ENCODE measurements at regions not wholly inside any gene's neighbourhood (a gene's known extent, or its start where the extent isn't known, plus 50 kb on each side); places are given as distances from the start of the nearest gene placed in this dataset.

DNA sequence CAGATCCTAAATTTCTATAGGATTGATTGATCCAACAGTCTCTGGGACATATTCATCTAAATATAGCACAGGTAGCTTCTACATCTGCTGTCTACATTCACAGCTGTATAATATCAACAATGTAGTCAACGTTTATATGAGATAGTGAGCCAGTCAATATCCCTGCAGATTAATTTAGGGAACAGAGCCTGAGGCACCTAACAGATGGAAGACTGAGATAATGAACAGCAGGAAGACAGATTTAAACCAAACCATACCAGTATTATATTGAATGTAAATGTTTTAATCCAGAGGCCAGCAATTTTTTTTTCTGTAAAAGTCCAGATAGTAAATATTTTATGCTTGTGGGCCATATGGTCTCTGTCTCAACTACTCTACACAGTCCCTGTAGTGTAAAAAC lies 2072.4 kb downstream of the MRPL39 start:
- Histone ChIP-seq H3K27me3 (ENCODE audit: control insufficient read depth, insufficient read depth, low read length) (no peaks in the 10 kb centered on the region), H3K9me1 (ENCODE audit: insufficient read depth, low read length) (no peaks in the 10 kb centered on the region)
- POLR2A ChIA-PET (ENCODE audit: unreplicated experiment), result no interaction called here

More for the DNA sequence above, 2072.4 kb downstream of the MRPL39 start:
- H2AK9ac ChIP-seq (replicated peaks; ENCODE audit: low read depth, low read length, poor library complexity), result no peak overlapping the region
- no peak overlapping the region for H2AFZ ChIP-seq (replicated peaks; ENCODE audit: low read length, poor library complexity)
- no peak overlapping the region for H3K56ac ChIP-seq (ENCODE audit: extremely low read depth, insufficient read depth, low read length)
- no peak overlapping the region for H3K27ac ChIP-seq (ENCODE audit: insufficient read depth, low read length)
- H2AK5ac ChIP-seq (ENCODE audit: low read depth, low read length), result no peak overlapping the region
- H4K20me1 ChIP-seq (ENCODE audit: insufficient read depth, low read length), result no peaks in the 10 kb centered on the region
- H3K79me1 ChIP-seq (ENCODE audit: low read depth in 1 of 2, low read length in 2 of 2), result no peaks in the 10 kb centered on the region
- H2BK15ac ChIP-seq (ENCODE audit: low read depth, low read length), result no peak overlapping the region
- H3K14ac ChIP-seq (replicated peaks; ENCODE audit: low read depth, low read length), result no peak overlapping the region
- no peak overlapping the region for H3K9ac ChIP-seq (ENCODE audit: low read depth, low read length)
- no peak overlapping the region for H3K4ac ChIP-seq (ENCODE audit: low read depth, low read length)
- dilution Hi-C loops (cut with HindIII; ENCODE audit: low sequenced_read_pairs, unreplicated experiment), result no loop called here
- DNase-seq (no peak), ATAC-seq (ENCODE audit: low read depth) (no peak)
- H3K36me3 ChIP-seq (ENCODE audit: control insufficient read depth, insufficient read depth, low read length), result no peaks in the 10 kb centered on the region
- peaks cover 2% of the 10 kb centered on the region; the same call in 1 of the 2 replicates for H3K9me3 ChIP-seq (ENCODE audit: control insufficient read depth, insufficient read depth, low read length)
- no peak overlapping the region for H4K8ac ChIP-seq (ENCODE audit: low read depth in 2 of 2, low read length in 2 of 2)
- no peak overlapping the region for H2BK5ac ChIP-seq (ENCODE audit: low read depth, low read length, poor library complexity, severe bottlenecking)
- intact Hi-C loops (cut with micrococcal nuclease), result no loop called here
- H3K4me1 ChIP-seq (ENCODE audit: control insufficient read depth, insufficient read depth, low read length), result no peaks in the 10 kb centered on the region
- H3K4me3 ChIP-seq (ENCODE audit: insufficient read depth, low read depth, low read length), result no peak overlapping the region
- BruUV-seq (replicated peaks), result no TSS peak
- H3K18ac ChIP-seq (ENCODE audit: low read depth, low read length), result no peak overlapping the region
- H2BK120ac ChIP-seq (ENCODE audit: low read depth, low read length), result no peak overlapping the region
- no peak overlapping the region for H4K5ac ChIP-seq (ENCODE audit: low read depth, low read length)
- H4K91ac ChIP-seq (ENCODE audit: insufficient read depth, low read depth, low read length), result no peak overlapping the region
- CTCF ChIA-PET, result no interaction called here
- no peak overlapping the region for H3K4me2 ChIP-seq (ENCODE audit: low read depth, low read length)
- H3K23ac ChIP-seq (ENCODE audit: low read depth, low read length), result no peak overlapping the region
- no peak overlapping the region for H2BK20ac ChIP-seq (ENCODE audit: low read depth, low read length)
- WGBS, 2 experiments (ENCODE audit: extremely low coverage in 2 of 2, insufficient read length in 1 of 2), result no CpG with 5 or more reads among the region's 1 CpG
- in situ Hi-C loops (cut with MboI; ENCODE audit: low sequenced_read_pairs), result no loop called here
- TF ChIP-seq RCOR1 (IDR thresholded peaks at IDR 0.05; ENCODE audit: insufficient replicate concordance, low read length) (no peak), USF2 (IDR thresholded peaks at IDR 0.05; ENCODE audit: low read depth, low read length) (no peak), NFE2L2 (IDR thresholded peaks at IDR 0.05; ENCODE audit: low read depth, low read length) (no peak), POLR2A (IDR thresholded peaks at IDR 0.05; ENCODE audit: low read depth, low read length) (no peak)

All from IMR-90 (cell line).